ENCODE measurements at regions not wholly inside any gene's neighbourhood (a gene's known extent, or its start where the extent isn't known, plus 50 kb on each side); places are given as distances from the start of the nearest gene placed in this dataset.

GRCh38 chr4:52367282-52367830 lies 291.7 kb downstream of the USP46 start (continued):
- TF ChIP-seq SP4 (IDR thresholded peaks at IDR 0.05; ENCODE audit: low read length) = no peak

Measured in H1 (cell line).